H1 (cell line): ENCODE measurements at regions not wholly inside any gene's neighbourhood (a gene's known extent, or its start where the extent isn't known, plus 50 kb on each side); places are given as distances from the start of the nearest gene placed in this dataset.

Experiments
- CTCF ChIA-PET: fragments of 300-600 bp; sonication (Branson Sonifier 250); formaldehyde crosslinking; loops from one replicate; lab custom pipeline; 2021; ENCODE audit not compliant: partially characterized antibody; lab: Charles Lee
- POLR2A ChIA-PET: fragments of 300-600 bp; sonication (Branson Sonifier 250); formaldehyde crosslinking; loops from one replicate; lab custom pipeline; 2021; ENCODE audit warnings: inconsistent platforms; ENCODE audit not compliant: partially characterized antibody; lab: Charles Lee
- DNase-seq, 2 experiments: peaks; one replicate each; pipeline versions ENCODE4 v3.0.0 to v3.0.0-alpha.2; 2010 to 2022; ENCODE audit warnings: low spot score in 2 of 2, low read depth in 1 of 2, mixed read lengths in 1 of 2
- FAIRE-seq: peaks from 2 replicates; lab custom pipeline; 2011; peaks lifted over from hg19 to GRCh38; lab: Jason Lieb, UNC
- H2AFZ ChIP-seq: 2 replicates; pipeline ENCODE4 v1.8.1; 2012; ENCODE audit warnings: low read length, inconsistent platforms
- H2AK5ac ChIP-seq: 2 replicates; pipeline ENCODE4 v1.6.1; 2013; ENCODE audit warnings: low read depth, low read length
- H2BK120ac ChIP-seq: replicated peaks from 2 replicates; pipeline ENCODE3; 2013; ENCODE audit warnings: low read depth, low read length, inconsistent platforms
- H2BK12ac ChIP-seq: 2 replicates; pipeline ENCODE4 v1.6.1; 2013; ENCODE audit warnings: low read depth, low read length
- H2BK15ac ChIP-seq: 2 replicates; pipeline ENCODE4 v1.6.1; 2013; ENCODE audit warnings: low read length
- H2BK20ac ChIP-seq: 2 replicates; pipeline ENCODE4 v1.6.1; 2013; ENCODE audit warnings: low read length
- H2BK5ac ChIP-seq: 2 replicates; pipeline ENCODE4 v1.6.1; 2013; ENCODE audit warnings: low read depth, low read length
- H3K14ac ChIP-seq: 2 replicates; pipeline ENCODE4 v1.6.1; 2013; ENCODE audit warnings: inconsistent platforms; ENCODE audit not compliant: insufficient read length
- H3K18ac ChIP-seq: 2 replicates; pipeline ENCODE4 v1.6.1; 2013; ENCODE audit warnings: low read length; ENCODE audit errors: extremely low read depth
- H3K23ac ChIP-seq: 2 replicates; pipeline ENCODE4 v1.6.1; 2013; ENCODE audit warnings: inconsistent platforms; ENCODE audit not compliant: insufficient read length
- H3K23me2 ChIP-seq: 2 replicates; pipeline ENCODE4 v1.6.1; 2013; ENCODE audit warnings: low read depth, low read length
- H3K27ac ChIP-seq: 2 replicates; pipeline ENCODE4 v1.6.1; 2011; ENCODE audit warnings: low read depth, low read length, inconsistent platforms
- H3K27me3 ChIP-seq, 4 experiments: replicated peaks in 1 of 4; 1 replicate in 1 of 4; 2 replicates in 3 of 4; pipeline versions ENCODE4 v1.6.1 to v1.8.1; 2011 to 2013; ENCODE audit warnings: low read length in 3 of 4, mild to moderate bottlenecking in 3 of 4, inconsistent platforms in 2 of 4, mixed read lengths in 2 of 4, moderate library complexity in 1 of 4; ENCODE audit not compliant: control insufficient read depth in 3 of 4, insufficient read depth in 3 of 4; ENCODE audit errors: extremely low read depth in 1 of 4
- H3K36me3 ChIP-seq, 4 experiments: 2 replicates each; pipeline versions ENCODE4 v1.6.1 to v1.8.1; 2011 to 2013; ENCODE audit warnings: mild to moderate bottlenecking in 4 of 4, low read length in 3 of 4, moderate library complexity in 2 of 4, control low read depth in 1 of 4, inconsistent platforms in 1 of 4; ENCODE audit not compliant: insufficient read depth in 4 of 4, control insufficient read depth in 2 of 4
- H3K4ac ChIP-seq: replicated peaks from 2 replicates; pipeline ENCODE3; 2013; ENCODE audit warnings: low read length, low read depth, mixed read lengths, inconsistent platforms; ENCODE audit not compliant: insufficient read length
- H3K4me1 ChIP-seq, 4 experiments: replicated peaks in 1 of 4; 1 replicate in 1 of 4; 2 replicates in 3 of 4; pipeline versions ENCODE4 v1.6.1 to v1.8.1; 2011 to 2013; ENCODE audit warnings: low read length in 3 of 4, inconsistent platforms in 2 of 4, mixed read lengths in 1 of 4; ENCODE audit not compliant: insufficient read depth in 4 of 4, control insufficient read depth in 3 of 4
- H3K4me2 ChIP-seq, 2 experiments: 2 replicates each; pipeline versions ENCODE4 v1.6.1 to v1.8.1; 2011 to 2013; ENCODE audit warnings: low read depth in 2 of 2, low read length in 2 of 2, control low read depth in 1 of 2, inconsistent platforms in 1 of 2, mild to moderate bottlenecking in 1 of 2; ENCODE audit not compliant: insufficient read depth in 1 of 2
- H3K4me3 ChIP-seq, 4 experiments: fragments of 200-600, 300-600 bp in 1 of 4; sonication (generic), shearing (Covaris generic), sonication (Bioruptor Twin) in 1 of 4; 2 replicates each; pipeline versions ENCODE4 v1.5.1 to v1.8.1; 2011 to 2016; ENCODE audit warnings: low read length in 4 of 4, low read depth in 3 of 4, control low read depth in 2 of 4, inconsistent platforms in 2 of 4, mild to moderate bottlenecking in 2 of 4, mixed read lengths in 1 of 4, moderate library complexity in 1 of 4; ENCODE audit not compliant: insufficient read depth in 2 of 4; ENCODE audit errors: extremely low read depth in 1 of 4
- H3K56ac ChIP-seq: replicated peaks from 2 replicates; pipeline ENCODE3; 2013; ENCODE audit warnings: low read depth, mild to moderate bottlenecking, mixed read lengths, low read length, inconsistent platforms; ENCODE audit not compliant: insufficient read length
- H3K79me1 ChIP-seq: 2 replicates; pipeline ENCODE4 v1.6.1; 2013; ENCODE audit warnings: low read depth, low read length, control low read depth
- H3K79me2 ChIP-seq, 2 experiments: 2 replicates each; pipeline versions ENCODE4 v1.6.1 to v1.8.1; 2012 to 2013; ENCODE audit warnings: low read length in 2 of 2, mild to moderate bottlenecking in 2 of 2, inconsistent platforms in 1 of 2; ENCODE audit not compliant: insufficient read depth in 2 of 2, control insufficient read depth in 1 of 2
- H3K9ac ChIP-seq, 4 experiments: replicated peaks in 1 of 4; 1 replicate in 1 of 4; 2 replicates in 3 of 4; pipeline versions ENCODE4 v1.6.1 to v1.8.1; 2011 to 2013; ENCODE audit warnings: low read depth in 3 of 4, low read length in 3 of 4, control low read depth in 2 of 4, mild to moderate bottlenecking in 2 of 4, moderate library complexity in 2 of 4, inconsistent platforms in 1 of 4; ENCODE audit errors: extremely low read depth in 1 of 4
- H3K9me3 ChIP-seq, 2 experiments: 2 replicates each; pipeline versions ENCODE4 v1.6.1 to v1.8.1; 2012 to 2013; ENCODE audit warnings: mild to moderate bottlenecking in 2 of 2, moderate library complexity in 2 of 2, control low read depth in 1 of 2, inconsistent platforms in 1 of 2, low read depth in 1 of 2, low read length in 1 of 2, mixed read lengths in 1 of 2; ENCODE audit not compliant: insufficient read depth in 2 of 2
- H4K20me1 ChIP-seq, 2 experiments: replicated peaks in 1 of 2; 2 replicates each; pipeline versions ENCODE3 to v1.8.1; 2011 to 2013; ENCODE audit warnings: inconsistent platforms in 2 of 2, low read length in 2 of 2, mild to moderate bottlenecking in 1 of 2; ENCODE audit not compliant: insufficient read depth in 2 of 2, control insufficient read depth in 1 of 2
- H4K5ac ChIP-seq: 2 replicates; pipeline ENCODE4 v1.6.1; 2013; ENCODE audit warnings: low read length, low read depth, mixed read lengths, inconsistent platforms; ENCODE audit not compliant: insufficient read length
- H4K8ac ChIP-seq: 2 replicates; pipeline ENCODE4 v1.8.0; 2013; ENCODE audit warnings: mild to moderate bottlenecking, moderate library complexity, low read length, inconsistent platforms; ENCODE audit not compliant: insufficient read depth; ENCODE audit errors: extremely low read depth
- H4K91ac ChIP-seq: replicated peaks from 2 replicates; pipeline ENCODE3; 2013; ENCODE audit warnings: low read length, mixed read lengths, inconsistent platforms; ENCODE audit not compliant: insufficient read length
- CTCF ChIP-seq, 3 experiments: IDR thresholded peaks; 1 replicate in 2 of 3; 2 replicates in 1 of 3; pipeline versions ENCODE4 v1.5.1 to v1.6.1; 2011; ENCODE audit warnings: low read length in 3 of 3, mild to moderate bottlenecking in 3 of 3, inconsistent platforms in 2 of 3, low read depth in 1 of 3, moderate library complexity in 1 of 3; ENCODE audit not compliant: insufficient read depth in 1 of 3; ENCODE audit errors: control extremely low read depth in 1 of 3
- NRF1 ChIP-seq: IDR thresholded peaks from 2 replicates; pipeline ENCODE4 v1.6.1; 2011; ENCODE audit warnings: mild to moderate bottlenecking, low read depth, low read length, improper control_type of control experiment
- WGBS, 2 experiments: shearing (Covaris generic) in 1 of 2; methylation state at CpG; one replicate each; pipeline versions ENCODE4 v1.1.6 to v1.1.7; 2013 to 2015; ENCODE audit warnings: low lambda C conversion rate in 2 of 2, mixed read lengths in 2 of 2, inconsistent platforms in 1 of 2, low coverage in 1 of 2, missing lambda C conversion rate in 1 of 2; ENCODE audit not compliant: insufficient replicate concordance in 2 of 2, insufficient coverage in 1 of 2, insufficient read length in 1 of 2; ENCODE audit errors: extremely low coverage in 1 of 2, missing lambda C conversion rate in 1 of 2; 5-methylcytosine and 5-hydroxymethylcytosine counted together

- Histone ChIP-seq H3K4me3 (no peak overlapping the region), H3K79me2 (no peaks in the 10 kb centered on the region), H2BK20ac (no peak overlapping the region), H3K4me2 (no peak overlapping the region), H3K23me2 (no peaks in the 10 kb centered on the region), H3K4me1 (0 out of 7 replicates have a peak, but pooled peaks cover 0 to 2% (median 1%) of the 10 kb centered on the region in 4 experiments), H3K4ac (no peak overlapping the region), H3K9ac (no peak overlapping the region), H2AFZ (no peak overlapping the region), H3K36me3 (no peaks in the 10 kb centered on the region), H3K23ac (no peak overlapping the region), H4K5ac (no peak overlapping the region), H2AK5ac (no peak overlapping the region), H3K18ac (no peak overlapping the region), H3K9me3 (no peaks in the 10 kb centered on the region), H3K14ac (no peak overlapping the region), H2BK5ac (no peak overlapping the region), H3K27me3 (no peaks in the 10 kb centered on the region), H3K27ac (no peak overlapping the region), H3K79me1 (no peaks in the 10 kb centered on the region), H4K91ac (no peak overlapping the region)
- POLR2A ChIA-PET, result no interaction called here
- WGBS, 2 experiments, result 5% methylated on average over 1 of the region's 1 CpG; no CpG with 5 or more reads in 1 of the 2 experiments
- CTCF ChIA-PET, result interaction anchor here (0.6 to 1.8 kb wide), 6 partner anchors 8 to 757 kb away, joined by 3 to 6 read pairs (median 4); no protein-coding TSS in a partner anchor
- FAIRE-seq, result no peak
- TF ChIP-seq CTCF (IDR thresholded peaks at IDR 0.05; ENCODE audit: control extremely low read depth in 1 of 3, insufficient read depth in 1 of 3, low read depth in 1 of 3, low read length in 3 of 3) (peak in 1 of 3 experiments; percentile 2; a peak in 1 of 4 replicates), NRF1 (no peak)
- TF ChIP-seq, all 59 proteins: peak for 1
- Histone ChIP-seq H4K20me1 (no peaks in the 10 kb centered on the region), H2BK12ac (no peak overlapping the region), H2BK15ac (no peak overlapping the region), H3K56ac (no peak overlapping the region), H2BK120ac (no peak overlapping the region), H4K8ac (no peak overlapping the region)
- DNase-seq, result no peak
Measured at GRCh38 chr1:88021529-88021928, 662.5 kb upstream of the PKN2 start.
